Ishikawa (cell line): ENCODE measurements at regions not wholly inside any gene's neighbourhood (a gene's known extent, or its start where the extent isn't known, plus 50 kb on each side); places are given as distances from the start of the nearest gene placed in this dataset.

Experiments
- CREB1 ChIP-seq: IDR thresholded peaks from 2 replicates; pipeline ENCODE4 v1.6.1; 2012; ENCODE audit warnings: low read depth
- EP300 ChIP-seq: IDR thresholded peaks from 2 replicates; pipeline ENCODE4 v1.6.1; 2012; ENCODE audit warnings: borderline replicate concordance
- FOXM1 ChIP-seq: IDR thresholded peaks from 2 replicates; pipeline ENCODE4 v1.6.1; 2012; ENCODE audit warnings: low read depth, borderline replicate concordance
- RAD21 ChIP-seq: IDR thresholded peaks from 2 replicates; pipeline ENCODE4 v1.6.1; 2012; ENCODE audit warnings: low read depth
- REST ChIP-seq: IDR thresholded peaks from 2 replicates; pipeline ENCODE4 v1.6.1; 2012; ENCODE audit warnings: low read depth, mild to moderate bottlenecking
- TAF1 ChIP-seq: IDR thresholded peaks from 2 replicates; pipeline ENCODE4 v1.6.1; 2012; ENCODE audit warnings: low read depth, mild to moderate bottlenecking
- USF1 ChIP-seq: IDR thresholded peaks from 2 replicates; pipeline ENCODE4 v1.6.1; 2012
- YY1 ChIP-seq: IDR thresholded peaks from 2 replicates; pipeline ENCODE4 v1.6.1; 2012; ENCODE audit warnings: low read depth

- no peak for TF ChIP-seq RAD21
- no peak for TF ChIP-seq USF1
- TF ChIP-seq EP300: no peak
- TF ChIP-seq TAF1: no peak
- no peak for TF ChIP-seq CREB1
- TF ChIP-seq FOXM1: no peak
- TF ChIP-seq YY1: no peak
- no peak for TF ChIP-seq REST
Measured at GRCh38 chr22:22164541-22165272, 79.9 kb upstream of the VPREB1 start.
